HEK293T (cell line): ENCODE measurements at regions not wholly inside any gene's neighbourhood (a gene's known extent, or its start where the extent isn't known, plus 50 kb on each side); places are given as distances from the start of the nearest gene placed in this dataset.

Experiments used
- CTCF ChIA-PET: fragments of 350-600 bp; formaldehyde crosslinking; extraction: SDS; loops from one replicate; lab custom pipeline; 2021; ENCODE audit warnings: antibody characterized with exemption, inconsistent platforms; lab: Yijun Ruan, JAX
- POLR2A ChIA-PET: fragments of 350-600 bp; formaldehyde crosslinking; extraction: SDS; loops from one replicate; lab custom pipeline; 2020; ENCODE audit warnings: antibody characterized with exemption, inconsistent platforms; lab: Yijun Ruan, JAX
- DNase-seq: peaks from one replicate; pipeline ENCODE4 v3.0.0; 2012; ENCODE audit warnings: mixed read lengths; ENCODE audit errors: extremely low spot score
- ARNT ChIP-seq: fragments of 450-650 bp; IDR thresholded peaks from 2 replicates; pipeline ENCODE4 v1.6.1; 2017; ENCODE audit warnings: mild to moderate bottlenecking
- BHLHE40 ChIP-seq: fragments of 450-650 bp; IDR thresholded peaks from 2 replicates; pipeline ENCODE4 v1.6.1; 2016; ENCODE audit warnings: mild to moderate bottlenecking, moderate library complexity, borderline replicate concordance
- CTBP1 ChIP-seq: fragments of 450-650 bp; IDR thresholded peaks from 2 replicates; pipeline ENCODE4 v1.6.1; 2016; ENCODE audit warnings: borderline replicate concordance
- ELF4 ChIP-seq: fragments of 450-650 bp; IDR thresholded peaks from 2 replicates; pipeline ENCODE4 v1.6.1; 2017; ENCODE audit warnings: antibody characterized with exemption
- FOXA1 ChIP-seq: fragments of 450-650 bp; IDR thresholded peaks from 2 replicates; pipeline ENCODE4 v1.6.1; 2016; ENCODE audit warnings: mild to moderate bottlenecking
- FOXK2 ChIP-seq: fragments of 450-650 bp; IDR thresholded peaks from 2 replicates; pipeline ENCODE4 v1.6.1; 2016; ENCODE audit warnings: mild to moderate bottlenecking
- FOXM1 ChIP-seq: fragments of 450-650 bp; IDR thresholded peaks from 2 replicates; pipeline ENCODE4 v1.6.1; 2017; ENCODE audit warnings: mild to moderate bottlenecking, borderline replicate concordance
- HDGF ChIP-seq: fragments of 450-650 bp; IDR thresholded peaks from 2 replicates; pipeline ENCODE4 v1.6.1; 2017; ENCODE audit warnings: antibody characterized with exemption, borderline replicate concordance
- L3MBTL2 ChIP-seq: fragments of 450-650 bp; conservative IDR thresholded peaks from 2 replicates; pipeline ENCODE4 v1.6.1; 2016; ENCODE audit warnings: mild to moderate bottlenecking
- LEF1 ChIP-seq: fragments of 450-650 bp; IDR thresholded peaks from 2 replicates; pipeline ENCODE4 v1.6.1; 2017; ENCODE audit warnings: mild to moderate bottlenecking, borderline replicate concordance
- NFRKB ChIP-seq: fragments of 450-650 bp; IDR thresholded peaks from 2 replicates; pipeline ENCODE4 v1.6.1; 2016; ENCODE audit warnings: mild to moderate bottlenecking, moderate library complexity
- SP1 ChIP-seq: fragments of 450-650 bp; IDR thresholded peaks from 2 replicates; pipeline ENCODE4 v1.6.1; 2017
- SUZ12 ChIP-seq: fragments of 450-650 bp; IDR thresholded peaks from 2 replicates; pipeline ENCODE4 v1.6.1; 2016; ENCODE audit warnings: mild to moderate bottlenecking
- TARDBP ChIP-seq: fragments of 450-650 bp; IDR thresholded peaks from 2 replicates; pipeline ENCODE4 v1.6.1; 2016
- ZNF384 ChIP-seq: fragments of 450-650 bp; IDR thresholded peaks from 2 replicates; pipeline ENCODE4 v1.6.1; 2016
- TF ChIP-seq, protein P1 (sequence below): fragments of 450-650 bp; IDR thresholded peaks from 2 replicates; pipeline ENCODE4 v1.6.1; 2016

DNA sequence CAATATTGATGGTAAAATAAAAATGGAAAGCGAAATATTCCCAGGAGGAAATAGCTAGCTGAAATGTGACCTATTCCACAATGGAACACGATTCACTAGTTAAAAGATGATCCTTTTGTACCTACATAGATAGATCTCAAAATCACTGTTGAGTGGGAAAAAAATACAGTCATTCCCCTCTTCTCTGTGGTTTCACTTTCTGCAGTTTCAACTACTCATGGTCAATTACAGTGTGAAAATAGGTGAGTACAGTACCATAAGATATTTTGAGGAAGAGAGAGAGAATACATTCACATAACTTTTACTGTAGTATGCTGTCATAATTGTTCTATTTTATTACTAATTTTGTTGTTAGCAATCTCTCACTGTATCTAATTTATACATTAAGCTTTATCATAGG lies 56.0 kb upstream of the COL13A1 start:
- ChIA-PET POLR2A (no interaction called here), CTCF (interaction anchor here (0.7 kb wide), 1 partner anchor 11 kb away, joined by 3 read pairs; no protein-coding TSS in a partner anchor)
- no peak for DNase-seq
- no peak for TF ChIP-seq ARNT
- TF ChIP-seq FOXA1, result no peak
- no peak for TF ChIP-seq CTBP1
- no peak for TF ChIP-seq ELF4
- TF ChIP-seq L3MBTL2, result no peak
- no peak for TF ChIP-seq NFRKB
- no peak for TF ChIP-seq SP1

GRCh38 chr10:69747179-69747578 lies 54.5 kb upstream of the COL13A1 start:
- no peak for DNase-seq
- CTCF ChIA-PET, result no interaction called here
- POLR2A ChIA-PET, result no interaction called here
- TF ChIP-seq ZNF384 (no peak), FOXK2 (no peak), CTBP1 (no peak), NFRKB (no peak), L3MBTL2 (no peak), FOXA1 (no peak), ARNT (no peak), TARDBP (no peak), FOXM1 (no peak), ELF4 (no peak), BHLHE40 (no peak), SUZ12 (no peak)
- TF ChIP-seq, protein P1, sequence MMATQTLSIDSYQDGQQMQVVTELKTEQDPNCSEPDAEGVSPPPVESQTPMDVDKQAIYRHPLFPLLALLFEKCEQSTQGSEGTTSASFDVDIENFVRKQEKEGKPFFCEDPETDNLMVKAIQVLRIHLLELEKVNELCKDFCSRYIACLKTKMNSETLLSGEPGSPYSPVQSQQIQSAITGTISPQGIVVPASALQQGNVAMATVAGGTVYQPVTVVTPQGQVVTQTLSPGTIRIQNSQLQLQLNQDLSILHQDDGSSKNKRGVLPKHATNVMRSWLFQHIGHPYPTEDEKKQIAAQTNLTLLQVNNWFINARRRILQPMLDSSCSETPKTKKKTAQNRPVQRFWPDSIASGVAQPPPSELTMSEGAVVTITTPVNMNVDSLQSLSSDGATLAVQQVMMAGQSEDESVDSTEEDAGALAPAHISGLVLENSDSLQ, result no peak

GRCh38 chr10:69748621-69749020 lies 53.1 kb upstream of the COL13A1 start:
- TF ChIP-seq TARDBP (no peak), FOXK2 (no peak), L3MBTL2 (no peak), BHLHE40 (no peak), SUZ12 (no peak), SP1 (no peak), NFRKB (no peak), FOXA1 (no peak), LEF1 (no peak), ELF4 (no peak), ZNF384 (no peak), ARNT (no peak), HDGF (no peak), FOXM1 (no peak), CTBP1 (no peak)
- TF ChIP-seq, protein P1, result no peak
- ChIA-PET CTCF (interaction anchor here (0.7 kb wide), 1 partner anchor 34 kb away, joined by 3 read pairs; no protein-coding TSS in a partner anchor), POLR2A (interaction anchor here (1.6 kb wide), 1 partner anchor 10 kb away, joined by 4 read pairs; no protein-coding TSS in a partner anchor)
- no peak for DNase-seq

DNA sequence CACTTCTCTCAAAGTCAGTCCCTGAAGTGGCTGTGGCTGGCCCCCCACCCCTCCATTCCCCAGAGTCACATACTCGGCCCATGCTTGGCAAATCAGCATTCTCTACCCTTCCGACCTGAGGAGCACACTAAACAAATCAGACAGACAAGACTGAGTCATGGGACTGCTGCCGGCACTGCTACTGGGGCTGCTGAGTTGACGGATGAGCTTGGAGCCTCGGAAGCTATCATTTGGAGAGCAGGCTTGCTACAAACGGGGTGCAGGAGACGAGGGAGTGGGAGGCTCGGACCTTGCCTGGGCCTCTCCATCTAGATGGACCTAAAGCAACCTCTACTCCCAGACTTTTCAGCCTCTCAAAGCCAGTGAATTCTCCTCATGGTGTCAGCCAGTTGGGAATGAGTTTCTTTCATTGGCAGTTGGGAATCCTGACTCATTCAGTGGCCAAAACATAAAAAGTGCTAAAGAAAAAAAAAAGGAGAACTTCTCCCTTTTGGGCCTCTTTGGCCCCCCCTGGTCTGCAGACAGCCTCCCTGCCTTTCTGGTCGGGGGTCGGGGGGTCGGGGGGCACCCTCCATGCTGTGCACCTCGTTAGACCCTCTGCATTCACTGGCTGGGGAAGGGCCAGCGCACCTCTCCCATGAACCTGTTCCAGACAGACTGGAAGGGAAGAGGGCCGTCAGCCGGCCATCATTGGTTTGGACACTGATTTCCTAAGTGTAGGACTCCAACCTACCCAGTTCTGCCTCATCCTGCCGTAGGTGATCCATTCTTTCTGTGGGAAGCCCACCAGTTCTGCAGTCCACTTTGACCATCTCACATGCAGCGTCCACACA lies 52.3 kb upstream of the COL13A1 start:
- CTCF ChIA-PET, result interaction anchor here (0.7 kb wide), 1 partner anchor 33 kb away, joined by 3 read pairs; no protein-coding TSS in a partner anchor
- TF ChIP-seq ZNF384, result no peak
- TF ChIP-seq L3MBTL2, result no peak
- TF ChIP-seq SUZ12, result no peak
- no peak for TF ChIP-seq FOXA1
- no peak for TF ChIP-seq HDGF
- TF ChIP-seq ARNT, result no peak
- no peak for TF ChIP-seq BHLHE40
- no peak for TF ChIP-seq NFRKB
- TF ChIP-seq, protein P1, result no peak
- no peak for TF ChIP-seq LEF1
- no peak for TF ChIP-seq CTBP1
- TF ChIP-seq TARDBP, result no peak
- POLR2A ChIA-PET, result interaction anchor here (1.6 kb wide), 1 partner anchor 9 kb away, joined by 4 read pairs; no protein-coding TSS in a partner anchor
- DNase-seq, result no peak

DNA sequence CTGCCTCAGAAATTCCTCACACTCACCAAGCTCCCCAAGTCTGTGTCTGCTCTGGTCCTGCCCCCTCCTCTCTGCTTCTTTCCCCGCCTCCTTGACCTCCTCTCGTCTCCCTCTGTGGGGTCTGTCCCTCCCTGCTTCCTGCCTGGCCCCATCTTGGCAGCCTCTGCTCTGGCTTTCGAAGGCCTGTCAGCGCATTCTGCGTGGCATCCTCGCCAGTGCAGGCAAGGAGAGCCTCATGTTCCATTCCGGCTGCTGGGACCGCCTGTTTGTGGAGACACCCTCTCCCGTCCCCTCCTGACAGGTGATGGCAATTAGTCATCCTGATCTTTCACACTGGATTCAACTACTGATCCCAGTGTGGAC lies 51.7 kb upstream of the COL13A1 start:
- ChIA-PET CTCF (no interaction called here), POLR2A (no interaction called here)
- no peak for DNase-seq
- TF ChIP-seq ARNT (no peak), HDGF (no peak), FOXK2 (no peak), TARDBP (no peak), ZNF384 (no peak), SUZ12 (no peak), FOXM1 (no peak), BHLHE40 (no peak), CTBP1 (no peak), FOXA1 (no peak), SP1 (no peak), L3MBTL2 (no peak), LEF1 (no peak), NFRKB (no peak)
- TF ChIP-seq, protein P1, result no peak
